HG03520 (cell line): ENCODE measurements at regions not wholly inside any gene's neighbourhood (a gene's known extent, or its start where the extent isn't known, plus 50 kb on each side); places are given as distances from the start of the nearest gene placed in this dataset.

Source experiments
- ATAC-seq: cut with Tn5 transposase; IDR thresholded peaks from one replicate; pipeline ENCODE4 v1.9.1; 2021; ENCODE audit warnings: mild to moderate bottlenecking, moderate library complexity; ENCODE audit not compliant: unreplicated experiment

DNA sequence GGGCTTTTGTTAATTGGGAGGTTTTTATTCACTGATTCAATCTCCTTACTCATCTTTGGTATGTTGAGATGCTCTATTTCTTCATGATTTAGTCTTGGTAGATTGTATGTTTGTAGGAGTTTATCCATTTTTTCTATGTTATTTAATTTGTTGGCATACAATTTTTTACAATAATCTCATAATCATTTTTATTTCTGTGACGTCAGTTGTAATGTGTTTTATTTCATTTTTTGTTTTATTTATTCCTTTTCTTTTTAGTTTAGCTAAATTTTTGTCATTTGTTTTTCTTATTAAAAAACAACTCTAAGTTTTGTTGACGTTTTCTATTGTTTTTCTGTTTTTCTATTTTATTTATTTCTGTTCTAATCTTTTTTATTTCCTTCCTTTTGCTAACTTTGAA lies 389.8 kb downstream of the HS3ST3B1 start:
- ATAC-seq: no peak

DNA sequence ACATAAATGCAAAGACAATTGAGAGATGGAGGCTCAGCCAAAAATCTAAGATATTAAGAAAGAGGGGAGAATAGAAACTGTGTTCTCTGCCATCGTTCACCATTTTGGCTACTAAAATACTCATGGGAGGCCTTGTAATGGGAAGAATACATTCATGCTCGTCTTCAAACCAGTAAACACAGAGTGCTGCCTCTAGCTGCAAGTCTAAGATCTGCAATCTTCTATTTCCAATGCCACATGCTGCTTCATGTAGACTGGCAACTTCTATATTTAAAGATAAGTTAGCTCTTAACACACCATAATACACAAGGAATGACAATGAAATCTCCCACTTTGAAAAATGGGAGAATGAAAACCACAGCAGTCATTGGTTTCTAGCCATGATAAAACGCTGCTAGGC lies 387.3 kb downstream of the HS3ST3B1 start:
- ATAC-seq: no peak

DNA sequence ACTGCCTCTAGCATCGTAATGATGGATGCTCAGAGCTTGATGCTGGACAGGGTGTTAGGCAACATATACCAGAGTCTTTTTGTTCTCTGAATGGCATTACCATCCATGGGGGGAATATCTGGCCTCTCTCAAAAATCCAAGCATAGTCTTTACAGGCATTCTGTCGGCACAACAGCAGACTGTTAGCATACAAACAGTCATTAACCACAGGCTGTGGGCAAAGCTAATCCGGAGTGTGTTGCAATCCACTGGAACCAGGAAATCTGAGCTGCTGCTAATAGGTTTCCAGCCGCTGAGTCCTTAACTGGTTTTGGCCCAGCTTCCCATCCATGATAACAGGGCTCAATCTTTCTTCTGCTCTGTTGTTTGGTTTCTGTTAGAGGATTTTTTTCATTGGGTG lies 371.9 kb downstream of the HS3ST3B1 start:
- ATAC-seq: no peak

DNA sequence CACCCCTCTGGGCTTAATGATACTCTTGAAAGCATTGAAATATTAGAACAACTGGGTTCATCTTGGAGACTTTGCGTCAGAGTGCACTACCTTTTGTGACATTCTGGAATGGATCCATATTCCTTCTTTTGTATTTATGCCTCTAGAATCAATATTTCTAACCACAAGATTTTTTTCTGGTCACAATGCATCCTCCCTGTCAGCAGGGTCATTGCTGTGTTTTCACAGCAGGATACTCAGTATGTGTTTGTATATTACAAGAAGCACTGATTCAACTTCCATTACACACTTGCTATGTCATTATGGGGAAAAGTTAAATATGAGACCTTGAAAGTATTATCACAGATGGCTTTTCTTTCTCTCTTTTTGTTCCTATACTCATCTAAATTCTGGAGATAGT lies 370.0 kb downstream of the HS3ST3B1 start:
- ATAC-seq: no peak

DNA sequence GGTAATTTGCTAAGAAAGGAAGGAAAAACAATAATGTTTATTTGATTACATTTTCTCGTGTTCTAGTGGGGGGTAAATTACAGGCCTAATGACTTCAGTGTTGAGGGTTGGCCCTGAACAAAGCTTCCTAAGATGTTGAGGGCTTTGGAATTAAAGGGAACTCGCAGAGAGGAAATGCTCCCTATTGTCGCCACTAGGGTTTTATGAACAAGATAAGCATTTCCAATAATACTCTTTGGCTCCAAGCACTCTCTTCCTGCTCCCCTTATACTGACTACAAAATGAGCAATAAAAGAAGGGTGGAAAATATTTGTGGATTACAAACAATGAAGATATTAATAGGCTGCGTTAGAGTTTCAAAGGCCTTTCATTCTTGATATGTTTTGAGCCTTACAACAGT lies 363.6 kb downstream of the HS3ST3B1 start:
- ATAC-seq: no peak

DNA sequence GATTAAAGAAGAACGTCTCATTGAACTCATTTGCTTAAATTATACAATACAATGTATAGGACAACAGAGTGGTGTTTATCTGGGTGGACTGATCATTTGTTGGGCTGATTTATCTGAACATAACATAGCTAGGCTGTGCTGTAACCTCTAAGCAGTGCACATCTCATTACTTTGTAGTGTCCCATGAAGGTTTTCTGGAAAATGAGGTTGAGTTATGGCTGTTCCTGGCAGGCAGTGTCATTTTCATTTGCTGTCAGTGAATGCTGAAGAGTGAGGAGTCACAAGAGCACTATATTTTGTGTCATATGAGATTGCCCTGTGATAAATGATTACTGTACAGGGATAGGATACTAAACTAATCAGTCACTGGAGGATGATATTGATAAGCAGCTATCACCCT lies 340.2 kb downstream of the HS3ST3B1 start:
- no peak for ATAC-seq

DNA sequence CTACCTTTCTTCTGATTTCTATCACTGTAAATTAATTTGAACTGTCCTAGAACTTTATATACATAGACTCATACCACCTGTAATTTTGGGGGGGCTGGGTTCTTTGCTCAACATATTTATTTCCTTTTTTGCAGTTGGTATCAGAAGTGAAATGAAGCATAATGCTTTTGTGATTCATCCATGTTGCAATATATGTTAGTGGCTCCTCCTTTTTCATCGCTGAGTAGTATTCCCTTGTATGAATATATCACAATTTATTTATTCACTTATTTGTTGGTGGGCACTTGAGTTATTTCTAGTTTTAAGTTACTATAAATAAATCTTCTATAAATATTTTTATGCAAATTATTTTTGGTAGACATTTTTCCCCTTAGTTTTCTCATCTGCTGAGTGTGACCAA lies 336.4 kb downstream of the HS3ST3B1 start:
- ATAC-seq: no peak

DNA sequence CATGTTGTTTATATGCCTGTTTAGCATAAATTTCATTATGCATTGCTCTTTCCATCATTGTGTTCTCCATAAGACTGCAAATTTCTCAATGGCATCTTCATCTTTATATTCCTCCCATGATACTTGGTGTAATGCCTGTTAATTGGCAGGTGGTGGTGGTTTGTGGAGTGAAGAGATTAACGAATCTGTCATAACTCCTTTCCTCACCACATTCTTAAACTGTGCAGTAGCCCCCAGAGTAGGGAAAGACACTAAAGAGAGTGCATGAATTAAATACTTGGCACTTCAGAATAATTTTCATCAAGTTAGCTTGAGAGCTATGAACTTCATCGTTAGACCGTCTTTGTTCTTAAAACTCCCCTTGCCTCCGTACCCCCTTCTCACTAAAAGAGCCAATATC lies 329.7 kb downstream of the HS3ST3B1 start:
- no peak for ATAC-seq

DNA sequence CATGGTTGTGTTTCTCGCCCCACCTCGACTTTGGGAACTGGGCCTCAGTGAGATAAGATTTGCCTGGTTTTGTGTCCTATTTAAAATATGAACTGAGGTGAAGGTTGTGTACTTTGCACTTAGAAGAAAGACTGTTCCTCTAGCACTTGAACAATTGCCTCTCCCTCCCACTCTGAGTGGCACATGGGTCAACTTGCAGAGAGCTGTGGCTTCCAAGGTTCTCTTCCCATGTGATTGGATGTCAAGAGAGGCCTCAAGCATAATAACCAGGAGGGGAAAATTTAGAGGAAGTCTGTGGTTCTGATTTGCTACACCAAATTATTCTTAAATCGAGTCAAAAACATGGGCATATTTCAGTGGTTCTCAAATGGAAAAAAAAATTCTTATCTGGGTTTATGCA lies 329.2 kb downstream of the HS3ST3B1 start:
- no peak for ATAC-seq

DNA sequence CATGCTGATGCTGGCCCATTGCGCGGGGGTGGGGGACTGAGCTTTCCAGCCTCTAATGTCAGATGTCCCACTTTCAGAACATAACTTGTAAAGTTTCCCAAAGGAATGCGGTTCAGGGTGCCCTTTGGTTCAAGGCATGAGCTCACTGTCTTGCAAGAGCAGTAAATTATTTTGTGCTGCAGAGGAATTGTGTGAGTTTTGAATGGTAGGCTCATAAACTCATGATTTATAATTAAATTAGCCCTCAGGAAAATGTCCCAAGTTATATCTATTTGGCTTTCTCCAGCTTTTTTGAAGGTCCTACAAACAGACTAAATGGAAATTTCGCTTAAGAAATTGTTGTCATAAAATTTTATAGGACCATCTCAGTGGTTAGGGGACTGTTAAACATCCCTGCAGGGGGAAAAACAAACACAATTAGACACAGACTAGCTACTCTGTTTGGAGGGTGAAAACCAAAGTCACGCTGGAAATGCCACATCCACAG lies 321.8 kb downstream of the HS3ST3B1 start:
- ATAC-seq: no peak

DNA sequence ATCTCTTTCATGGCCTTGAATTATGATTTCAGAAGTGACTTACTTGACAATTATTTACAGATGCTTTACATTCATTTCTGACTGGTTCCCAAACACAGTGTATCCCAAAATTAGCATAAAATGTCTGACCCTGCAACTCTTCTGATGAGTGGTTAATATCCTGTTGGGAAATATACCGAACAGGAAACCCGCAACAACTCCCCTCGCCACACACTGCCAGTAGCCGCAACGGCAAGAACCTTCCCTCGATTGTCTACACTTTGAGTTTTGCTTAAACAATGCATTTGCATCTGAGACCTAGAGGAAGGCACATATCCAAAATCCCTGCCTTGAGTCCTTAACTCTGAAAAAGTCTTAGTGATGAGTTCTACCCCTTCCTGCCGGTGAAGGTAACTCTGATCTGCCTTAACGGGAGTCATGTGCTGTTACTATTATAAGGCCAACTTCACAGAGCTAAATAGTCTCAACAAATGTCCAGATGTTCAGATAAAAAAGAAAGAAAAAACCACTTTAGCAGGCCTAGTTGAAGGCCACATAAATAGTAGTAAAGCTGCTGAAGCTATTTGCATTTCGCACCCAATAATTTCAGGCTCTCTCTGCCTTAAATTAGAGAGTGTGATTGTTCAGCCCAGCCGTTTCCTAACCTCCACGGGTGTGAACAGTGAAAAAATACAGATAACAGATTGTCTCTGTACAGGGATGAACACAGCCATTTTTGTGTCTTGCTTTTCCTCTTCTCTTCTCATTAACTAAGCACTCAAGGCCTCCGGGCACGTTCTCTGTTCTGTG lies 321.1 kb downstream of the HS3ST3B1 start:
- ATAC-seq: no peak

DNA sequence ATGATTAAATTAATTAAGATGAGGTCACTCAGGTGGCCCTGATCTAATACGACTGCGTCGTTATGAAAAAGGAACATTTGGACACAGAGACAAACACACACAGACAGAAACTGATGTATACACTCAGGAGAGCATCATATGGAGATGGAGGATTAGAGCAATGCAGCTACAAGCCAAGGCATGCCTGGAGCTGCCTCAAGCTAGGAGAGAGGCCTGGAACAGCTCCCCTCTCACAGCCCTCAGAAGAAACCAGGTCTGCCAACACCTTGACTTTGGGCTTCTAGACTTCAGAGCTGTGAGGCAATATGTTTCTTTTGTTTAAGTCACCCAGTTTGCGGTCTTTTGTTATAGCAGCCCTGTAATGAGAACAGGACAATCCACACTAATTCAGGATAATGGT lies 318.9 kb downstream of the HS3ST3B1 start:
- no peak for ATAC-seq

DNA sequence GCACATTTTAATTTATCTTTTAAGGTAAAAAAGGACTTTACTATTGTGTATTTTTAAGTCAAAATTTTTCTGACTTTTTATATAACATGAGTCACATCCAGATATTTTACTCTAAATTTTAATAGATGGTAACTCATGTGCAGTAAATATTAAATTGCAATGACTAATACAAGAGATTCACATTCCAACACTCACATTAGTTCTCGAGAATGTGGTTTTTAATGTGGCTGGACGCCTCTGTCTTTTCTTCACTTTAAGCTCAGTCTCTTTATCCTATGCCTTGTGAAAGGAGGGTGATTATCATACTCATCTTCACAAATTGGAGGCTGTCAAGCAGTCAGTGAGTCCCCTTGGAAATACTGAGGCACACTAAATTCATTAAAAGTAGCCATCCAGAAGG lies 315.6 kb downstream of the HS3ST3B1 start:
- ATAC-seq: no peak

DNA sequence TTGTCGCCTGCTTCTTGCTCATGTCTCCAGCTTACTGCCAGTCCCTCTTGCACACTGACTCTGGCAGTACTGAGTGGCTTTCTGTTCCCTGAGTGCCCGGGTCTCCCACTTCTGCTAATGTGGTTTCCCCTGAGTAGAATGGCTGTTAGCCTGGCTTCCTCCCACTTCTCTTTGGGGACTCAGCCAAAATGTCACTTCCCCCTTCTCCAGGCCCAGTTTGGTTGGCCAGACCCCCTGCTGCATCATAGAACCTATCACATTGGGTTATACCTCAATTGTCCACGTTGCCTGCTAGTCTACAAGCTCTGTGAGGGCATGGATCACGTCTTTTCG lies 304.4 kb downstream of the HS3ST3B1 start:
- no peak for ATAC-seq

DNA sequence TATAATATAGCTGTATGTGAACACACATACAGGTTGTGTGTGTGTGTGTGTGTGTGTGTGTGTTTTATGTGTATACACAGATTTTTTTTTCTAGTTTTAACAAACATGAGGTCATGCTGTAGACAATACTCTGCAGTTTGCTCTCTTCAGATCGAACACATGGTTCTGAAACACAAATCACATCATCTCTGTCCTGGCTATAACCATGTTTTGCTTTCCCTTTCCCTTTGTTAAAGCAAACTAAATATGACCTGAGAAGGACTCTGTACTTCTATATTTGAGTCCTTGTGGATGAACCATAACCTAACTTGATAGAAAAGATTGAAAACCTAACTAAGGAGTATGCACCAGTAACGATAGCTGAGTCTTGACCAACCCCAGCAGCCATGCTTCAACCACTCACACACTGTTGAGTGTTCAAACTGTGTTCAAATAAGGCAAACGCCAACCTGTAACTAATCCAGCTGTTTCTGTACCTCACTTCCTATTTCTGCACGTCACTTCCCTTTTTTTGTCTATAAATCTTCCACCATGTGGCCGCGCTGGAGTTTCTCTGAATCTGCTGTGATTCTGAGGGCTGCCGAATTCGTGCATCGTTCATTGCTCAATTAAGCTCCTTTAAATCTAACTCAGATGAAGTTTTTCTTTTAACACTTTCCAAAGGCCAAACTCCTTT lies 303.8 kb downstream of the HS3ST3B1 start:
- no peak for ATAC-seq

DNA sequence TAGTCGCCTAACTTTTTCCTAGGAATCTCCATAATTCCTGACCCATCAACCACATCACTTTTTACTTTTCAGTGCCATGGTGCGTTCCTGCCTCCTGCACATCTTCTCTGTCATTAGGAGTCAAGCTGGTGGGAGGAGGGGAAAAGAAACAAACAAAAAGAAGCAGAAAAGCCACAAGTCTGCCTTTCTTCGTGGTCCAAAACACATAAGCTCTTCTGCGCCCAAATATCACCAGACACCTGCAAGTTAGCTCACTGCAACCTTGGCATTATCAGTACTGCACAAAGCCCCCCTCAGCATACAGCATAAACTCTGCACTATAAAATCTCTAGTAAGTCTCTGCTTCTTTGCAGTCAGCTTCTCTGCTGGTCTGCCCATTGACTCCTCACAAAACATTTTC lies 295.3 kb downstream of the HS3ST3B1 start:
- ATAC-seq: no peak

DNA sequence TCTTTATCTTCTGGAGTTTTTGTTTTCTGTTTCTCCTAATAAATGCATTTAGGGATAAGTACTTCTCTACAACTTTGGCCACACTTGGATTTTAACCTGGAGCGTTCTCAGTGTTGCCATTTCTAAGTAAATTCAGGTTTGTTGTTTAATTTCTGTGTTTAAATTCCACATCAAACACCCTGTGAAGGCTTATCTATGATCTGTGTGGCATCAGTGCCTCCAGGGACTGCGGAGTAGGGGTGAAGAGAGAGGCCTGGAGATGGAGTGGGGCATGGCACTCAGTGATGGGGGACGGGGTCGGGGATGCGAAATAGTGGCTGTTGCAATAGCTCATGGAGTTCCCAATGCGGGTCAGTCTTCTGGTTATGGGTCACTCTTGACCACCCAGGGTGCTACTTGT lies 294.8 kb downstream of the HS3ST3B1 start:
- ATAC-seq: no peak

DNA sequence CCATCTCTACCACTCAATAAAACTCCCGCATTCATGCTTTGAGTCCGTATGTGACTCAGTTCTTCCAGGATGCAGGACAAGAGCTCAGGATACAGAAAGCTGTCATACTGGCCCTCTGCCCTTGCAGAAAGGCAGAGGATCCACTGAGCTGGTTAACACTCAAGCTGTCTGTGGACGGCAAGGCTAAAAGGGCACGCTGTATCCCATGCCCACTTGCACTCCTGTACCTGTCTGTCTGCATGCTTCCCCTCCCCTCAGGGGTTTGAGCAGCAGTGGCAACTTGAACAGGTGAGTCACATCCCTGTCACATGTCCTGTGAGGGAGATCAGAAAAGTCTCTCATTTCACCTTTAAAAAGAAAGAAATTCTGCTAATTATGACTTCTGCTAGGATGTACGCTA lies 293.8 kb downstream of the HS3ST3B1 start:
- ATAC-seq: no peak

DNA sequence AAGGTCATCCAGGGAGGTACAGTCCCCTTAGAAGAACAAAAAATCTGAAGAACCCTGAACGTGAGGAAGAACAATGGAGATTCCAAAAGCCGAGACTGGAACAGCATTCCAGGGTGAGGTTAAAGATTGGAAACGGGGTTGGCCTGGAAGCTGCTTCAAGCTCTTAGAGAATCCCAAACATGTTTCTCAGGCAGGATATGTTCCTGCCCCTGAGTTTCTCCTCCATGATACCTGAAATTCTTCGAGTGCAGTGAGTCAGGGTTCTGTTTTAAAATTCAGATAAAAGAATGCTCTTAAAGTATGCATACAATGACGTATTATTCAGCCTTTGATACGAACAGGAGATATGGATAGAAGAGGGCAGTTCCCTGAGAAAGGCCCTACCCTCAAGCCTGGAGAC lies 293.1 kb downstream of the HS3ST3B1 start:
- no peak for ATAC-seq

DNA sequence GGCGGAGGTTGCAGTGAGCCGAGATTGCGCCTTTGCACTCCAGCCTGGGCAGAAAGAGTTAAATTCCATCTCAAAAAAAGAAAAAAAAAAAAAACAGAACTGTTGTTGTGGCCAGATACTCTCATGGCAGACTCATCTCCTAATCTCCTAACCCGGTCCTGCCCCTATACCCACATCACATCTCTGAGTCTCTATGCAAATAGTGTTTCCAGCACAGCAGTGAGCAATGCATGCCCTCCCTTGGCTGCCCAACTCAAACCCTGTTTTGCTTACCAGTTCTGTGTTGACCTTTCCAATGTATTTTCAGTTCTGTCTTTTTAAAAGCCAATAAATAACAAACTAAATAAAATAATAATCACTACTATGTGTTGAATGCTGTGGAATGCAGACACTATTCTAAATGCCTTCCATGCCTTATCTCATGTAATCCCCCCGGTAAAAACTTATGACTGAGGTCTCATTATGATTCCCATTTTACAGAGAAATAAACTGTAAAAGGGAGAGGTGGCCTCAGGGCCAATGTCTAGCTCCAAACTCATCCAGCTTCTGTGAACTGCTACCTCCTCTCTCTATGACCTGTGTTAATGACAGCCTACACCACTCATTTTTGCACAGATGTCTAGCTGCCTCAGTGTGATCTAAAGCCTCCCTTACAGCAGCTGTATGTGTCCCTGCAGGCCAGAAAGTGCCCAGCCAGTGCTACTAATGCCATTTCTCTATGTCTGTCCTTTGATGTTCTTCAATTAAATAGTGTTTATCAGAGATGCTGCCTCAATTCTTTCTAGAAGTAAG lies 289.8 kb downstream of the HS3ST3B1 start:
- ATAC-seq: no peak

DNA sequence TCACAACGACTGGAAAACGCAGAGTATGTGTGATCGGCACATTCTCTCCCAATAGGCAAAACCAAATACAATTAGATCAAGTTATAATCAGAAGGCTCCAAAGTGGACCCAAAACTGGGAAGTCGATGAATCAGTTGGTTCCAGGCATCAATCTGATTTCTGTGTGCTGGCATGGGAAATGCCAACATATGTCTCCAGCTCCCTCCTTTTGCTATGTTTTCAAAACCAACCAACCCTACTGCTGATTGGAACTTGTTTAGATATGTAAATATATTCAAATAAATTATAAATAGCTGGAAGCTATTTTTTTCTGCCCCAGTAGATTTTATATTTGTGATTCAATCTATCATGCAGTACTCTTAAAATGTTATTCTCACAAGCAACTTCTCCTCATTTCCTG lies 284.2 kb downstream of the HS3ST3B1 start:
- no peak for ATAC-seq

DNA sequence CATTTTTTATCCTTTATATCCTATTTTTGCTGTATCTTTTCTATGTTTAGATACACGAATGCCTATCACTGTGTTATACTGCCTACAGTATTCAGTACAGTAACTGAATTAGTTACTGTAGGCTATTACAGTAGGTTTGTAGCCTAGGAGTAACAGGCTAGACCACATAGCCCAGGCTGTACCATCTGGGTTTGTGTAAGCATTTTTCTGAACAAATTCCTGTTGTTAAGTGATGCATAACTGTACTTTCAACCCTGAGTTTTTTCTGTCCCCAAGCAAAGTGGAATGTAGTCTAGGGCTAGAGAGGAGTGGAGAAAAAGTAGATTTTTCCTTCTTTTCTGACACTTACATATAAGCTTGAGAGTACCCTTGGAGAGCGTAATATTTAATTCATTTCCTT lies 282.1 kb downstream of the HS3ST3B1 start:
- ATAC-seq: no peak
